ENCODE measurements at regions not wholly inside any gene's neighbourhood (a gene's known extent, or its start where the extent isn't known, plus 50 kb on each side); places are given as distances from the start of the nearest gene placed in this dataset.

- H3K36me3 Mint-ChIP-seq, result no peaks in the 10 kb centered on the region
- no peaks in the 10 kb centered on the region for H3K27me3 ChIP-seq (replicated peaks in 1 of 2; ENCODE audit: control insufficient read depth in 2 of 2, extremely low read depth in 1 of 2, insufficient read depth in 2 of 2, low read length in 1 of 2)
- H3K4me3 Mint-ChIP-seq, result no peak overlapping the region
- no peaks in the 10 kb centered on the region for H3K4me1 Mint-ChIP-seq
- ChIA-PET CTCF (no interaction called here), POLR2A (no interaction called here)
- DNase-seq, result no peak
- no peaks in the 10 kb centered on the region for H3K36me3 ChIP-seq (ENCODE audit: control insufficient read depth in 2 of 2, extremely low read depth in 1 of 2, insufficient read depth in 1 of 2, low read length in 1 of 2)
- H3K4me3 ChIP-seq (ENCODE audit: control insufficient read depth in 1 of 2, extremely low read depth in 1 of 2, low read length in 1 of 2), result no peak overlapping the region
- H3K4me1 ChIP-seq (ENCODE audit: control insufficient read depth in 1 of 2, extremely low read depth in 1 of 2, insufficient read depth in 2 of 2, low read length in 2 of 2), result no peaks in the 10 kb centered on the region
- no peaks in the 10 kb centered on the region for H3K9me3 ChIP-seq
- H3K27me3 Mint-ChIP-seq, result peaks cover 3 to 6% of the 10 kb centered on the region in 2 donors
- H3K27ac Mint-ChIP-seq, result no peak overlapping the region
- no peak overlapping the region for H3K27ac ChIP-seq (ENCODE audit: low read length)
- no peaks in the 10 kb centered on the region for H3K9me3 Mint-ChIP-seq
- no CpG with 5 or more reads among the region's 1 CpG for WGBS (ENCODE audit: insufficient coverage)
- no peak for ATAC-seq (replicated peaks in 1 of 4)
These were observed 230.0 kb upstream of the TBC1D5 start for GRCh38 chr3:17972476-17972875.

GRCh38 chr3:17972030-17972429 is 229.6 kb upstream of the TBC1D5 start:
- Mint-ChIP-seq H3K9me3 (no peaks in the 10 kb centered on the region), H3K4me3 (no peak overlapping the region), H3K27ac (no peak overlapping the region), H3K36me3 (no peaks in the 10 kb centered on the region), H3K4me1 (no peaks in the 10 kb centered on the region), H3K27me3 (peaks cover 4 to 6% of the 10 kb centered on the region in 2 donors)
- DNase-seq, result no peak
- no peaks in the 10 kb centered on the region for H3K36me3 ChIP-seq (ENCODE audit: control insufficient read depth in 2 of 2, extremely low read depth in 1 of 2, insufficient read depth in 1 of 2, low read length in 1 of 2)
- H3K4me1 ChIP-seq (ENCODE audit: control insufficient read depth in 1 of 2, extremely low read depth in 1 of 2, insufficient read depth in 2 of 2, low read length in 2 of 2), result no peaks in the 10 kb centered on the region
- POLR2A ChIA-PET, result no interaction called here
- CTCF ChIA-PET, result no interaction called here
- WGBS (ENCODE audit: insufficient coverage), result 64% methylated on average over 1 of the region's 1 CpG
- no peak overlapping the region for H3K27ac ChIP-seq (ENCODE audit: low read length)
- H3K27me3 ChIP-seq (replicated peaks in 1 of 2; ENCODE audit: control insufficient read depth in 2 of 2, extremely low read depth in 1 of 2, insufficient read depth in 2 of 2, low read length in 1 of 2), result peaks cover 0 to 4% of the 10 kb centered on the region in 2 experiments
- H3K9me3 ChIP-seq, result no peaks in the 10 kb centered on the region
- H3K4me3 ChIP-seq (ENCODE audit: control insufficient read depth in 1 of 2, extremely low read depth in 1 of 2, low read length in 1 of 2), result no peak overlapping the region
- ATAC-seq (replicated peaks in 1 of 4), result no peak

- DNase-seq (no peak), ATAC-seq (replicated peaks in 1 of 4) (no peak)
- no peak overlapping the region for H3K4me3 ChIP-seq (ENCODE audit: control insufficient read depth in 1 of 2, extremely low read depth in 1 of 2, low read length in 1 of 2)
- POLR2A ChIA-PET, result no interaction called here
- no peaks in the 10 kb centered on the region for H3K4me1 ChIP-seq (ENCODE audit: control insufficient read depth in 1 of 2, extremely low read depth in 1 of 2, insufficient read depth in 2 of 2, low read length in 2 of 2)
- no peaks in the 10 kb centered on the region for H3K4me1 Mint-ChIP-seq
- CTCF ChIA-PET, result interaction anchor here in 1 of 2 donors (0.6 kb wide), 1 partner anchor 692 kb away, joined by 4 read pairs; no protein-coding TSS in a partner anchor
- no peak overlapping the region for H3K4me3 Mint-ChIP-seq
- H3K27me3 ChIP-seq (replicated peaks in 1 of 2; ENCODE audit: control insufficient read depth in 2 of 2, extremely low read depth in 1 of 2, insufficient read depth in 2 of 2, low read length in 1 of 2), result peaks cover 0 to 5% of the 10 kb centered on the region in 2 experiments
- no peaks in the 10 kb centered on the region for H3K36me3 ChIP-seq (ENCODE audit: control insufficient read depth in 2 of 2, extremely low read depth in 1 of 2, insufficient read depth in 1 of 2, low read length in 1 of 2)
- no peaks in the 10 kb centered on the region for H3K9me3 Mint-ChIP-seq
- H3K27ac Mint-ChIP-seq, result no peak overlapping the region
- H3K27me3 Mint-ChIP-seq, result peaks cover 4 to 6% of the 10 kb centered on the region in 2 donors
- no peak overlapping the region for H3K27ac ChIP-seq (ENCODE audit: low read length)
- 49% methylated on average over 2 of the region's 3 CpGs for whole genome bisulfite sequencing (ENCODE audit: insufficient coverage)
- H3K9me3 ChIP-seq, result no peaks in the 10 kb centered on the region
- no peaks in the 10 kb centered on the region for H3K36me3 Mint-ChIP-seq
These were observed 227.6 kb upstream of the TBC1D5 start for GRCh38 chr3:17969985-17970568.

GRCh38 chr3:17969244-17969643 is 226.8 kb upstream of the TBC1D5 start:
- Histone ChIP-seq H3K9me3 (no peaks in the 10 kb centered on the region), H3K36me3 (ENCODE audit: control insufficient read depth in 2 of 2, extremely low read depth in 1 of 2, insufficient read depth in 1 of 2, low read length in 1 of 2) (no peaks in the 10 kb centered on the region), H3K4me1 (ENCODE audit: control insufficient read depth in 1 of 2, extremely low read depth in 1 of 2, insufficient read depth in 2 of 2, low read length in 2 of 2) (no peaks in the 10 kb centered on the region), H3K27ac (ENCODE audit: low read length) (no peak overlapping the region), H3K27me3 (replicated peaks in 1 of 2; ENCODE audit: control insufficient read depth in 2 of 2, extremely low read depth in 1 of 2, insufficient read depth in 2 of 2, low read length in 1 of 2) (peaks cover 0 to 5% of the 10 kb centered on the region in 2 experiments), H3K4me3 (ENCODE audit: control insufficient read depth in 1 of 2, extremely low read depth in 1 of 2, low read length in 1 of 2) (no peak overlapping the region)
- Mint-ChIP-seq H3K4me3 (no peak overlapping the region), H3K4me1 (no peaks in the 10 kb centered on the region), H3K27me3 (peaks cover 4 to 6% of the 10 kb centered on the region in 2 donors), H3K27ac (no peak overlapping the region), H3K36me3 (no peaks in the 10 kb centered on the region), H3K9me3 (no peaks in the 10 kb centered on the region)
- DNase-seq (no peak), ATAC-seq (replicated peaks in 1 of 4) (no peak)
- ChIA-PET POLR2A (no interaction called here), CTCF (interaction anchor here in 1 of 2 donors (0.6 kb wide), 1 partner anchor 691 kb away, joined by 4 read pairs; no protein-coding TSS in a partner anchor)
- 92% methylated on average over 2 of the region's 3 CpGs for WGBS (ENCODE audit: insufficient coverage)

GRCh38 chr3:17967953-17968607 is 225.6 kb upstream of the TBC1D5 start:
- 100% methylated on average over 1 of the region's 2 CpGs for WGBS (ENCODE audit: insufficient coverage)
- POLR2A ChIA-PET, result no interaction called here
- Histone ChIP-seq H3K36me3 (ENCODE audit: control insufficient read depth in 2 of 2, extremely low read depth in 1 of 2, insufficient read depth in 1 of 2, low read length in 1 of 2) (no peaks in the 10 kb centered on the region), H3K4me1 (ENCODE audit: control insufficient read depth in 1 of 2, extremely low read depth in 1 of 2, insufficient read depth in 2 of 2, low read length in 2 of 2) (no peaks in the 10 kb centered on the region), H3K27me3 (replicated peaks in 1 of 2; ENCODE audit: control insufficient read depth in 2 of 2, extremely low read depth in 1 of 2, insufficient read depth in 2 of 2, low read length in 1 of 2) (peaks cover 0 to 5% of the 10 kb centered on the region in 2 experiments), H3K9me3 (no peaks in the 10 kb centered on the region), H3K4me3 (ENCODE audit: control insufficient read depth in 1 of 2, extremely low read depth in 1 of 2, low read length in 1 of 2) (no peak overlapping the region), H3K27ac (ENCODE audit: low read length) (no peak overlapping the region)
- no peak for ATAC-seq (replicated peaks in 1 of 4)
- DNase-seq, result no peak
- no peak overlapping the region for H3K27ac Mint-ChIP-seq
- H3K4me1 Mint-ChIP-seq, result no peaks in the 10 kb centered on the region
- H3K9me3 Mint-ChIP-seq, result no peaks in the 10 kb centered on the region
- H3K27me3 Mint-ChIP-seq, result peaks cover 3 to 4% of the 10 kb centered on the region in 2 donors
- H3K4me3 Mint-ChIP-seq, result no peak overlapping the region
- CTCF ChIA-PET, result no interaction called here
- no peaks in the 10 kb centered on the region for H3K36me3 Mint-ChIP-seq

- Mint-ChIP-seq H3K27me3 (peaks cover 0 to 10% of the 10 kb centered on the region in 2 donors), H3K9me3 (no peaks in the 10 kb centered on the region), H3K27ac (no peak overlapping the region), H3K4me1 (no peaks in the 10 kb centered on the region), H3K4me3 (no peak overlapping the region), H3K36me3 (no peaks in the 10 kb centered on the region)
- H3K27me3 ChIP-seq (replicated peaks in 1 of 2; ENCODE audit: control insufficient read depth in 2 of 2, extremely low read depth in 1 of 2, insufficient read depth in 2 of 2, low read length in 1 of 2), result peaks cover 0 to 5% of the 10 kb centered on the region in 2 experiments
- H3K4me3 ChIP-seq (ENCODE audit: control insufficient read depth in 1 of 2, extremely low read depth in 1 of 2, low read length in 1 of 2), result no peak overlapping the region
- 90% methylated on average over 4 of the region's 5 CpGs for WGBS (ENCODE audit: insufficient coverage)
- CTCF ChIA-PET, result no interaction called here
- ATAC-seq (replicated peaks in 1 of 4) (no peak), DNase-seq (no peak)
- H3K27ac ChIP-seq (ENCODE audit: low read length), result no peak overlapping the region
- no peaks in the 10 kb centered on the region for H3K36me3 ChIP-seq (ENCODE audit: control insufficient read depth in 2 of 2, extremely low read depth in 1 of 2, insufficient read depth in 1 of 2, low read length in 1 of 2)
- H3K9me3 ChIP-seq, result no peaks in the 10 kb centered on the region
- no peaks in the 10 kb centered on the region for H3K4me1 ChIP-seq (ENCODE audit: control insufficient read depth in 1 of 2, extremely low read depth in 1 of 2, insufficient read depth in 2 of 2, low read length in 2 of 2)
- POLR2A ChIA-PET, result no interaction called here
These were observed 224.7 kb upstream of the TBC1D5 start for GRCh38 chr3:17967111-17967510.
